Tibial nerve (tissue), 4 donors: ENCODE measurements at regions not wholly inside any gene's neighbourhood (a gene's known extent, or its start where the extent isn't known, plus 50 kb on each side); places are given as distances from the start of the nearest gene placed in this dataset.
"Not testable (repeated sequence)": the region's sequence is repeated elsewhere in the genome, so short reads cannot be mapped to it uniquely, and the experiment has no call there.

Experiments used
- DNase-seq, 2 donors: peaks; one replicate each; pipeline ENCODE4 v3.0.0-alpha.2; 2019; ENCODE audit warnings: low spot score in 2 of 2
- H3K27ac ChIP-seq, 4 donors: fragments of 200-600 bp; sonication (generic) in 3 of 4; one replicate each; pipeline ENCODE4 v1.5.1; 2017 to 2019; ENCODE audit warnings: mild to moderate bottlenecking in 1 of 4
- H3K27me3 ChIP-seq, 2 donors: fragments of 200-600 bp; sonication (generic) in 1 of 2; one replicate each; pipeline versions ENCODE4 v1.5.1 to v1.6.0; 2017 to 2019
- H3K36me3 ChIP-seq, 3 donors: fragments of 200-600 bp; sonication (generic); one replicate each; pipeline ENCODE4 v1.5.1; 2018 to 2019
- H3K4me1 ChIP-seq, 4 donors: fragments of 200-600 bp; sonication (generic) in 3 of 4; one replicate each; pipeline ENCODE4 v1.5.1; 2017 to 2019
- H3K4me3 ChIP-seq, 4 donors: fragments of 200-600 bp; sonication (generic) in 3 of 4; one replicate each; pipeline ENCODE4 v1.5.1; 2017 to 2019; ENCODE audit warnings: mild to moderate bottlenecking in 1 of 4, moderate library complexity in 1 of 4
- H3K9me3 ChIP-seq, 4 donors: fragments of 200-600 bp; sonication (generic) in 3 of 4; one replicate each; pipeline ENCODE4 v1.5.1; 2017 to 2019
- CTCF ChIP-seq, 5 experiments: fragments of 200-600 bp in 3 of 5; fragments of 450-650 bp in 2 of 5; sonication (generic) in 3 of 5; IDR thresholded peaks; one replicate each; pipeline ENCODE4 v1.5.1; 2016 to 2019; ENCODE audit warnings: antibody characterized with exemption in 5 of 5, mild to moderate bottlenecking in 3 of 5, moderate library complexity in 2 of 5
- EP300 ChIP-seq, 2 donors: sonication (generic); formaldehyde crosslinking; IDR thresholded peaks; one replicate each; pipeline ENCODE4 v1.6.1; 2017; ENCODE audit warnings: antibody characterized with exemption in 2 of 2, mild to moderate bottlenecking in 1 of 2
- POLR2A ChIP-seq, 2 donors: fragments of 450-650 bp; IDR thresholded peaks; one replicate each; pipeline ENCODE4 v1.6.1; 2017; ENCODE audit warnings: antibody characterized with exemption in 2 of 2, mild to moderate bottlenecking in 2 of 2, moderate library complexity in 2 of 2
- WGBS, 2 donors: methylation state at CpG; one replicate each; pipeline ENCODE4 v1.1.5; 2018; 5-methylcytosine and 5-hydroxymethylcytosine counted together

GRCh38 chr2:118430510-118431164 lies 342.4 kb downstream of the INSIG2 start:
- WGBS, 2 donors, result 66 to 67% methylated on average over 4 of the region's 4 CpGs
- TF ChIP-seq CTCF (IDR thresholded peaks at IDR 0.05) (no peak), POLR2A (IDR thresholded peaks at IDR 0.05) (no peak), EP300 (IDR thresholded peaks at IDR 0.05) (no peak)
- no peak overlapping the region for H3K4me3 ChIP-seq
- H3K36me3 ChIP-seq, result no peaks in the 10 kb centered on the region
- DNase-seq, result no peak
- no peak overlapping the region for H3K27ac ChIP-seq
- peaks cover 0 to 5% (median 0%) of the 10 kb centered on the region in 4 donors for H3K9me3 ChIP-seq
- no peaks in the 10 kb centered on the region for H3K27me3 ChIP-seq
- H3K4me1 ChIP-seq, result no peaks in the 10 kb centered on the region

GRCh38 chr2:118425191-118425590 lies 336.9 kb downstream of the INSIG2 start:
- H3K36me3 ChIP-seq, result no peaks in the 10 kb centered on the region
- no peak overlapping the region for H3K27ac ChIP-seq
- H3K9me3 ChIP-seq, result peaks cover 0 to 9% (median 0%) of the 10 kb centered on the region in 4 donors
- DNase-seq, result no peak
- WGBS, 2 donors, result 62 to 88% methylated on average over 5 of the region's 5 CpGs
- H3K4me3 ChIP-seq, result no peak overlapping the region
- no peak for TF ChIP-seq EP300 (IDR thresholded peaks at IDR 0.05)
- TF ChIP-seq CTCF (IDR thresholded peaks at IDR 0.05), result no peak
- no peak for TF ChIP-seq POLR2A (IDR thresholded peaks at IDR 0.05)
- H3K4me1 ChIP-seq, result no peaks in the 10 kb centered on the region
- H3K27me3 ChIP-seq, result no peaks in the 10 kb centered on the region

GRCh38 chr2:118423776-118424175 lies 335.5 kb downstream of the INSIG2 start:
- H3K9me3 ChIP-seq, result peaks cover 0 to 9% (median 0%) of the 10 kb centered on the region in 4 donors
- TF ChIP-seq EP300 (IDR thresholded peaks at IDR 0.05) (no peak), POLR2A (IDR thresholded peaks at IDR 0.05) (no peak), CTCF (IDR thresholded peaks at IDR 0.05) (no peak)
- no peaks in the 10 kb centered on the region for H3K36me3 ChIP-seq
- no peak for DNase-seq
- H3K27me3 ChIP-seq, result no peaks in the 10 kb centered on the region
- H3K4me1 ChIP-seq, result no peaks in the 10 kb centered on the region
- no peak overlapping the region for H3K4me3 ChIP-seq
- no peak overlapping the region for H3K27ac ChIP-seq
- 76 to 82% methylated on average over 4 of the region's 4 CpGs for WGBS, 2 donors

GRCh38 chr2:118421648-118422047 lies 333.4 kb downstream of the INSIG2 start:
- Histone ChIP-seq H3K36me3 (no peaks in the 10 kb centered on the region), H3K9me3 (peaks cover 0 to 4% (median 0%) of the 10 kb centered on the region in 4 donors), H3K4me1 (no peaks in the 10 kb centered on the region), H3K27ac (no peak overlapping the region), H3K4me3 (no peak overlapping the region), H3K27me3 (no peaks in the 10 kb centered on the region)
- WGBS, 2 donors, result 84 to 87% methylated on average over 3 of the region's 3 CpGs
- DNase-seq, result no peak
- no peak for TF ChIP-seq POLR2A (IDR thresholded peaks at IDR 0.05)
- TF ChIP-seq CTCF (IDR thresholded peaks at IDR 0.05), result no peak
- no peak for TF ChIP-seq EP300 (IDR thresholded peaks at IDR 0.05)

- TF ChIP-seq POLR2A (IDR thresholded peaks at IDR 0.05) (no peak), CTCF (IDR thresholded peaks at IDR 0.05) (no peak), EP300 (IDR thresholded peaks at IDR 0.05) (no peak)
- H3K27ac ChIP-seq, result no peak overlapping the region
- no peaks in the 10 kb centered on the region for H3K4me1 ChIP-seq
- H3K27me3 ChIP-seq, result no peaks in the 10 kb centered on the region
- no peak for DNase-seq
- H3K4me3 ChIP-seq, result no peak overlapping the region
- WGBS, 2 donors, result 52 to 53% methylated on average over 3 of the region's 3 CpGs
- H3K9me3 ChIP-seq, result peaks cover 0 to 19% (median 0%) of the 10 kb centered on the region in 4 donors
- H3K36me3 ChIP-seq, result no peaks in the 10 kb centered on the region
Measured at GRCh38 chr2:118417406-118418120, 329.3 kb downstream of the INSIG2 start.

- H3K4me1 ChIP-seq, H3K4me3 ChIP-seq, H3K36me3 ChIP-seq, H3K27ac ChIP-seq, H3K27me3 ChIP-seq, DNase-seq: not testable (repeated sequence)
- WGBS, 2 donors, result 83 to 96% methylated on average over 1 of the region's 1 CpG
- peaks cover 0 to 14% (median 0%) of the 10 kb centered on the region in 4 donors for H3K9me3 ChIP-seq
Measured at GRCh38 chr2:118415186-118415585, 326.9 kb downstream of the INSIG2 start.
